ENCODE measurements at regions not wholly inside any gene's neighbourhood (a gene's known extent, or its start where the extent isn't known, plus 50 kb on each side); places are given as distances from the start of the nearest gene placed in this dataset.

DNA sequence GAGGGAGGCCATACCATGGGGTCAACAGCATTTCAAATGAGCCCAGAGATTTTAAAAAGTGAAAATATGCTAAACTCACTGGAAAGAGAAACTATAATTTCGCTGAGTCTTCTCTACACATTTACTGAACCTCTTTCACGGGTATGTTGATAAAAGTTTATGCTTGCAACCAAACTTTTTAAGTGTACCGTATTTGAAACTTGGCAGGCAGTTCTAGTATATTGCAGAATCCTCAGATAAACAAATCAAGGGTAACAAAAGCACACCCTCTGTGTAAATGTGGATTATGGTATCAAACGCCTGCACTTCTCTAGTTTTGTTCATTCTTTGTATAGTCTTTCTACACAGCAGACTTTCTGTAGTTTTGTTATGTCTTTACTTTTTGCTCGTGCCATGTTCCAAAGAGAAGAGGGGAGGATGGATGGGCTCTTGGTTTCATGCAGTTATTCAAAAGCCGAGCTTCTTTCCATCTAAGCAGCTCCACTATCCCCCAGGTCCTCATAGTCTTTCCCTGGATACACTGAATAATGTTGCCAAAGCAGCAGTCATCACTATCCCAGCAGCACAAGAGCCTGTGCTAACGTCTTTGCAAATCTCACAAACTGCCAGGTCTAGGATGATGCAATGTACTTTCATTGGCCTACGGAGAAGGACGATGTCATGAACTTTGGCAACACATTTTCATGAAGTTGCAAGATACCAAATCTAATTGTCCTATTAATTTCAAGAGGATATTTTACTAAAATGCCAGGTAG lies 131.2 kb downstream of the MPP7 start:
- no peak for DNase-seq (ENCODE audit: low spot score)
- Histone ChIP-seq H3K27me3 (ENCODE audit: control insufficient read depth in 4 of 4, insufficient read depth in 4 of 4, low read length in 3 of 4) (no peaks in the 10 kb centered on the region), H3K4me1 (ENCODE audit: control insufficient read depth in 4 of 4, insufficient read depth in 4 of 4, low read length in 3 of 4) (peaks cover 3 to 16% (median 8%) of the 10 kb centered on the region in 4 donors), H3K9me3 (ENCODE audit: control insufficient read depth in 4 of 4, low read length in 3 of 4) (no peaks in the 10 kb centered on the region), H3K36me3 (ENCODE audit: control insufficient read depth in 4 of 4, insufficient read depth in 3 of 4, low read depth in 1 of 4, low read length in 3 of 4) (no peaks in the 10 kb centered on the region), H3K27ac (ENCODE audit: low read depth in 1 of 2, low read length in 2 of 2) (peak overlapping the region; percentile 69 to 98), H3K9ac (ENCODE audit: low read depth in 1 of 2, low read length in 2 of 2) (peak overlapping the region; percentile 60 to 91), H3K4me3 (ENCODE audit: low read depth in 1 of 3, low read length in 3 of 3) (peak overlapping the region in 2 of 3 donors; percentile 53 to 62)
- TF ChIP-seq YY1 (IDR thresholded peaks at IDR 0.05), result peak; percentile 29
- peak; percentile 94 for TF ChIP-seq ATF3 (IDR thresholded peaks at IDR 0.05)
- TF ChIP-seq, protein P1, sequence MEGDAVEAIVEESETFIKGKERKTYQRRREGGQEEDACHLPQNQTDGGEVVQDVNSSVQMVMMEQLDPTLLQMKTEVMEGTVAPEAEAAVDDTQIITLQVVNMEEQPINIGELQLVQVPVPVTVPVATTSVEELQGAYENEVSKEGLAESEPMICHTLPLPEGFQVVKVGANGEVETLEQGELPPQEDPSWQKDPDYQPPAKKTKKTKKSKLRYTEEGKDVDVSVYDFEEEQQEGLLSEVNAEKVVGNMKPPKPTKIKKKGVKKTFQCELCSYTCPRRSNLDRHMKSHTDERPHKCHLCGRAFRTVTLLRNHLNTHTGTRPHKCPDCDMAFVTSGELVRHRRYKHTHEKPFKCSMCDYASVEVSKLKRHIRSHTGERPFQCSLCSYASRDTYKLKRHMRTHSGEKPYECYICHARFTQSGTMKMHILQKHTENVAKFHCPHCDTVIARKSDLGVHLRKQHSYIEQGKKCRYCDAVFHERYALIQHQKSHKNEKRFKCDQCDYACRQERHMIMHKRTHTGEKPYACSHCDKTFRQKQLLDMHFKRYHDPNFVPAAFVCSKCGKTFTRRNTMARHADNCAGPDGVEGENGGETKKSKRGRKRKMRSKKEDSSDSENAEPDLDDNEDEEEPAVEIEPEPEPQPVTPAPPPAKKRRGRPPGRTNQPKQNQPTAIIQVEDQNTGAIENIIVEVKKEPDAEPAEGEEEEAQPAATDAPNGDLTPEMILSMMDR (IDR thresholded peaks at IDR 0.05; ENCODE audit: low read depth, low read length, missing input control), result no peak
- peak; percentile 41 for TF ChIP-seq REST (IDR thresholded peaks at IDR 0.05)
- TF ChIP-seq FOXA1 (IDR thresholded peaks at IDR 0.05), result no peak
- TF ChIP-seq FOXA2 (IDR thresholded peaks at IDR 0.05), result peak; percentile 25
- TF ChIP-seq RXRA (IDR thresholded peaks at IDR 0.05), result peak; percentile 52 to 56
- no peak for TF ChIP-seq NR2F2 (IDR thresholded peaks at IDR 0.05)
- peak; percentile 55 for TF ChIP-seq TAF1 (conservative IDR thresholded peaks at IDR 0.05)
- no peak for TF ChIP-seq EGR1 (IDR thresholded peaks at IDR 0.05; ENCODE audit: low read depth in 2 of 2)
- TF ChIP-seq ZBTB33 (IDR thresholded peaks at IDR 0.05), result peak; percentile 40
- TF ChIP-seq JUND (IDR thresholded peaks at IDR 0.05), result no peak
- peak; percentile 44 to 60 for TF ChIP-seq HNF4A (conservative IDR thresholded peaks at IDR 0.05)
- TF ChIP-seq SP1 (IDR thresholded peaks at IDR 0.05), result peak; percentile 52
- no peak for TF ChIP-seq HNF4G (IDR thresholded peaks at IDR 0.05)
- TF ChIP-seq GABPA (IDR thresholded peaks at IDR 0.05 in 1 of 2, conservative IDR thresholded peaks at IDR 0.05 in 1 of 2), result no peak
- TF ChIP-seq, protein P2, sequence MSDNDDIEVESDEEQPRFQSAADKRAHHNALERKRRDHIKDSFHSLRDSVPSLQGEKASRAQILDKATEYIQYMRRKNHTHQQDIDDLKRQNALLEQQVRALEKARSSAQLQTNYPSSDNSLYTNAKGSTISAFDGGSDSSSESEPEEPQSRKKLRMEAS (IDR thresholded peaks at IDR 0.05), result peak; percentile 17
- TF ChIP-seq RAD21 (IDR thresholded peaks at IDR 0.05), result peak in 1 of 2 donors; percentile 21
- WGBS, result 29% methylated on average over 9 of the region's 9 CpGs

Measured in liver (tissue), 8 donors.